GM19372 (cell line): ENCODE measurements at regions not wholly inside any gene's neighbourhood (a gene's known extent, or its start where the extent isn't known, plus 50 kb on each side); places are given as distances from the start of the nearest gene placed in this dataset.
"Not testable (repeated sequence)": the region's sequence is repeated elsewhere in the genome, so short reads cannot be mapped to it uniquely, and the experiment has no call there.

Experiments
- ATAC-seq: cut with Tn5 transposase; IDR thresholded peaks from one replicate; pipeline ENCODE4 v1.9.1; 2021; ENCODE audit warnings: mild to moderate bottlenecking, low read depth, moderate library complexity; ENCODE audit not compliant: unreplicated experiment

GRCh38 chr4:34309383-34309906 is 1934.9 kb downstream of the ARAP2 start:
- ATAC-seq = no peak

- ATAC-seq = no peak
Measured at GRCh38 chr4:34318773-34319172, 1925.5 kb downstream of the ARAP2 start.

- ATAC-seq = no peak
Measured at GRCh38 chr4:34323549-34324320, 1920.6 kb downstream of the ARAP2 start.

- no peak for ATAC-seq
Measured at GRCh38 chr4:34328939-34329338, 1915.4 kb downstream of the ARAP2 start.

- ATAC-seq = not testable (repeated sequence)
Measured at GRCh38 chr4:34335156-34335555, 1909.2 kb downstream of the ARAP2 start.

GRCh38 chr4:34335556-34335955 is 1908.8 kb downstream of the ARAP2 start:
- ATAC-seq = not testable (repeated sequence)

- ATAC-seq = no peak
Measured at GRCh38 chr4:34362654-34363053, 1881.7 kb downstream of the ARAP2 start.

- ATAC-seq = no peak
Measured at GRCh38 chr4:34363842-34364241, 1880.5 kb downstream of the ARAP2 start.

GRCh38 chr4:34365946-34366345 is 1878.4 kb downstream of the ARAP2 start:
- no peak for ATAC-seq

- ATAC-seq = no peak
Measured at GRCh38 chr4:34371676-34372075, 1872.6 kb downstream of the ARAP2 start.

- ATAC-seq = no peak
Measured at GRCh38 chr4:34372815-34373214, 1871.5 kb downstream of the ARAP2 start.

GRCh38 chr4:34373456-34373855 is 1870.9 kb downstream of the ARAP2 start:
- ATAC-seq = no peak

GRCh38 chr4:34412233-34412632 is 1832.1 kb downstream of the ARAP2 start:
- no peak for ATAC-seq

GRCh38 chr4:34412911-34413310 is 1831.4 kb downstream of the ARAP2 start:
- no peak for ATAC-seq

GRCh38 chr4:34417160-34417559 is 1827.2 kb downstream of the ARAP2 start:
- no peak for ATAC-seq

GRCh38 chr4:34419871-34420270 is 1824.4 kb downstream of the ARAP2 start:
- ATAC-seq = no peak

GRCh38 chr4:34422472-34423175 is 1821.7 kb downstream of the ARAP2 start:
- ATAC-seq = no peak

- no peak for ATAC-seq
Measured at GRCh38 chr4:34432706-34433105, 1811.6 kb downstream of the ARAP2 start.

- not testable (repeated sequence) for ATAC-seq
Measured at GRCh38 chr4:34434377-34434776, 1809.9 kb downstream of the ARAP2 start.

- ATAC-seq = no peak
Measured at GRCh38 chr4:34464196-34464595, 1780.1 kb downstream of the ARAP2 start.

GRCh38 chr4:34466411-34466810 is 1777.9 kb downstream of the ARAP2 start:
- no peak for ATAC-seq

- ATAC-seq = no peak
Measured at GRCh38 chr4:34469516-34469915, 1774.8 kb downstream of the ARAP2 start.
